ENCODE measurements at regions not wholly inside any gene's neighbourhood (a gene's known extent, or its start where the extent isn't known, plus 50 kb on each side); places are given as distances from the start of the nearest gene placed in this dataset.
"Not testable (repeated sequence)": the region's sequence is repeated elsewhere in the genome, so short reads cannot be mapped to it uniquely, and the experiment has no call there.

- TF ChIP-seq CTCF, POLR2A (IDR thresholded peaks at IDR 0.05): not testable (repeated sequence)
Observed at GRCh38 chr12:131294716-131295115, 341.0 kb downstream of the ADGRD1 start.
